ENCODE measurements at regions not wholly inside any gene's neighbourhood (a gene's known extent, or its start where the extent isn't known, plus 50 kb on each side); places are given as distances from the start of the nearest gene placed in this dataset.

DNA sequence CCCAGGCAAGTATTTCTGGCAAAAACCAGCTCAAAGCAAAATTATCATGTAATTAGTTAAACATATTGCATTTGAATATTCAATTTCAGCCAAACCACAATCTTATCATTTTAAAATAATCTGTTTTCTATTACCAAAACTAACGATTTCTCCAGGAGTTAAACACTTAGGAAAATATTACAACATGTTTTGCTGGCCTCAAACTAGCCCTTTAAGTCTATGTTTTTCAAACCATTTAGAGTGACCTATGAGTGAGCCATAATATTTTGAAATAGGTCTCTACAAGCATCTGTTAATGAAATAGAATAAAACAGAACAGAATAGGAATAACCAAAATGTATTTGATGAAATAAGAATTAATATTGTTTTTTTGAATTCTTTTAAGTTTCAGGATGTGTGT is 370.9 kb downstream of the COL12A1 start (continued):
- TF ChIP-seq, protein P1, sequence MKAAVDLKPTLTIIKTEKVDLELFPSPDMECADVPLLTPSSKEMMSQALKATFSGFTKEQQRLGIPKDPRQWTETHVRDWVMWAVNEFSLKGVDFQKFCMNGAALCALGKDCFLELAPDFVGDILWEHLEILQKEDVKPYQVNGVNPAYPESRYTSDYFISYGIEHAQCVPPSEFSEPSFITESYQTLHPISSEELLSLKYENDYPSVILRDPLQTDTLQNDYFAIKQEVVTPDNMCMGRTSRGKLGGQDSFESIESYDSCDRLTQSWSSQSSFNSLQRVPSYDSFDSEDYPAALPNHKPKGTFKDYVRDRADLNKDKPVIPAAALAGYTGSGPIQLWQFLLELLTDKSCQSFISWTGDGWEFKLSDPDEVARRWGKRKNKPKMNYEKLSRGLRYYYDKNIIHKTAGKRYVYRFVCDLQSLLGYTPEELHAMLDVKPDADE (IDR thresholded peaks at IDR 0.05) = no peak
- TF ChIP-seq EZH2 (IDR thresholded peaks at IDR 0.05; ENCODE audit: low read depth, unreplicated experiment) (no peak), POLR2AphosphoS5 (IDR thresholded peaks at IDR 0.05; ENCODE audit: low read depth) (no peak), ZNF331 (CRISPR knock-in tag; IDR thresholded peaks at IDR 0.05; ENCODE audit: low read depth) (no peak), EZH2phosphoT487 (IDR thresholded peaks at IDR 0.05; ENCODE audit: unreplicated experiment) (no peak), ZNF114 (CRISPR knock-in tag; IDR thresholded peaks at IDR 0.05) (no peak), STAT1 (IDR thresholded peaks at IDR 0.05; ENCODE audit: unreplicated experiment) (no peak), NANOG (IDR thresholded peaks at IDR 0.05; ENCODE audit: borderline replicate concordance) (no peak)
- TF ChIP-seq, protein P2, sequence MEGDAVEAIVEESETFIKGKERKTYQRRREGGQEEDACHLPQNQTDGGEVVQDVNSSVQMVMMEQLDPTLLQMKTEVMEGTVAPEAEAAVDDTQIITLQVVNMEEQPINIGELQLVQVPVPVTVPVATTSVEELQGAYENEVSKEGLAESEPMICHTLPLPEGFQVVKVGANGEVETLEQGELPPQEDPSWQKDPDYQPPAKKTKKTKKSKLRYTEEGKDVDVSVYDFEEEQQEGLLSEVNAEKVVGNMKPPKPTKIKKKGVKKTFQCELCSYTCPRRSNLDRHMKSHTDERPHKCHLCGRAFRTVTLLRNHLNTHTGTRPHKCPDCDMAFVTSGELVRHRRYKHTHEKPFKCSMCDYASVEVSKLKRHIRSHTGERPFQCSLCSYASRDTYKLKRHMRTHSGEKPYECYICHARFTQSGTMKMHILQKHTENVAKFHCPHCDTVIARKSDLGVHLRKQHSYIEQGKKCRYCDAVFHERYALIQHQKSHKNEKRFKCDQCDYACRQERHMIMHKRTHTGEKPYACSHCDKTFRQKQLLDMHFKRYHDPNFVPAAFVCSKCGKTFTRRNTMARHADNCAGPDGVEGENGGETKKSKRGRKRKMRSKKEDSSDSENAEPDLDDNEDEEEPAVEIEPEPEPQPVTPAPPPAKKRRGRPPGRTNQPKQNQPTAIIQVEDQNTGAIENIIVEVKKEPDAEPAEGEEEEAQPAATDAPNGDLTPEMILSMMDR (conservative IDR thresholded peaks at IDR 0.05; ENCODE audit: low read depth in 2 of 2) = no peak
- TF ChIP-seq, protein P3, sequence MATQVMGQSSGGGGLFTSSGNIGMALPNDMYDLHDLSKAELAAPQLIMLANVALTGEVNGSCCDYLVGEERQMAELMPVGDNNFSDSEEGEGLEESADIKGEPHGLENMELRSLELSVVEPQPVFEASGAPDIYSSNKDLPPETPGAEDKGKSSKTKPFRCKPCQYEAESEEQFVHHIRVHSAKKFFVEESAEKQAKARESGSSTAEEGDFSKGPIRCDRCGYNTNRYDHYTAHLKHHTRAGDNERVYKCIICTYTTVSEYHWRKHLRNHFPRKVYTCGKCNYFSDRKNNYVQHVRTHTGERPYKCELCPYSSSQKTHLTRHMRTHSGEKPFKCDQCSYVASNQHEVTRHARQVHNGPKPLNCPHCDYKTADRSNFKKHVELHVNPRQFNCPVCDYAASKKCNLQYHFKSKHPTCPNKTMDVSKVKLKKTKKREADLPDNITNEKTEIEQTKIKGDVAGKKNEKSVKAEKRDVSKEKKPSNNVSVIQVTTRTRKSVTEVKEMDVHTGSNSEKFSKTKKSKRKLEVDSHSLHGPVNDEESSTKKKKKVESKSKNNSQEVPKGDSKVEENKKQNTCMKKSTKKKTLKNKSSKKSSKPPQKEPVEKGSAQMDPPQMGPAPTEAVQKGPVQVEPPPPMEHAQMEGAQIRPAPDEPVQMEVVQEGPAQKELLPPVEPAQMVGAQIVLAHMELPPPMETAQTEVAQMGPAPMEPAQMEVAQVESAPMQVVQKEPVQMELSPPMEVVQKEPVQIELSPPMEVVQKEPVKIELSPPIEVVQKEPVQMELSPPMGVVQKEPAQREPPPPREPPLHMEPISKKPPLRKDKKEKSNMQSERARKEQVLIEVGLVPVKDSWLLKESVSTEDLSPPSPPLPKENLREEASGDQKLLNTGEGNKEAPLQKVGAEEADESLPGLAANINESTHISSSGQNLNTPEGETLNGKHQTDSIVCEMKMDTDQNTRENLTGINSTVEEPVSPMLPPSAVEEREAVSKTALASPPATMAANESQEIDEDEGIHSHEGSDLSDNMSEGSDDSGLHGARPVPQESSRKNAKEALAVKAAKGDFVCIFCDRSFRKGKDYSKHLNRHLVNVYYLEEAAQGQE (IDR thresholded peaks at IDR 0.05; ENCODE audit: unreplicated experiment) = no peak

DNA sequence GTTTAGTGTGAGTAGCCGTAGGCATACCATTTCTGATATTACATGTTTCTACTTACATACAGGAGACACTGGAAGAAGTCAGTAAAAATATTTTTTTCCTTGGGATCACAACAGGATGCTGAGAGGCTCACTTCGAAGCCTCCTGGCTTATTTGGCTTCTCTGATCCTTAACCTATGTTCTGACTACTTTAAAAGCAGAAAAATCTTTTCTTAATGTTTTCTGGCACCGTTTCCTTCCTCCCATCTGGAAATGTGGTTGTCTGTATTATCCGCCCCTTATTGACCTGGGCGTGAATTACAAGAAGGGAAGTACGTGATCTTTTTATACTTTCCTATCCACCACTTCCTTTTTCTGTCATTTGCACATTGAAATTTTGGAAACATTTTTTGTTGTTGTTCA is 379.6 kb downstream of the COL12A1 start:
- Histone ChIP-seq H2AFZ (no peak overlapping the region), H3K4me3 (no peak overlapping the region), H3F3A (replicated peaks; ENCODE audit: low read depth) (no peaks in the 10 kb centered on the region)
- TF ChIP-seq, protein P4, sequence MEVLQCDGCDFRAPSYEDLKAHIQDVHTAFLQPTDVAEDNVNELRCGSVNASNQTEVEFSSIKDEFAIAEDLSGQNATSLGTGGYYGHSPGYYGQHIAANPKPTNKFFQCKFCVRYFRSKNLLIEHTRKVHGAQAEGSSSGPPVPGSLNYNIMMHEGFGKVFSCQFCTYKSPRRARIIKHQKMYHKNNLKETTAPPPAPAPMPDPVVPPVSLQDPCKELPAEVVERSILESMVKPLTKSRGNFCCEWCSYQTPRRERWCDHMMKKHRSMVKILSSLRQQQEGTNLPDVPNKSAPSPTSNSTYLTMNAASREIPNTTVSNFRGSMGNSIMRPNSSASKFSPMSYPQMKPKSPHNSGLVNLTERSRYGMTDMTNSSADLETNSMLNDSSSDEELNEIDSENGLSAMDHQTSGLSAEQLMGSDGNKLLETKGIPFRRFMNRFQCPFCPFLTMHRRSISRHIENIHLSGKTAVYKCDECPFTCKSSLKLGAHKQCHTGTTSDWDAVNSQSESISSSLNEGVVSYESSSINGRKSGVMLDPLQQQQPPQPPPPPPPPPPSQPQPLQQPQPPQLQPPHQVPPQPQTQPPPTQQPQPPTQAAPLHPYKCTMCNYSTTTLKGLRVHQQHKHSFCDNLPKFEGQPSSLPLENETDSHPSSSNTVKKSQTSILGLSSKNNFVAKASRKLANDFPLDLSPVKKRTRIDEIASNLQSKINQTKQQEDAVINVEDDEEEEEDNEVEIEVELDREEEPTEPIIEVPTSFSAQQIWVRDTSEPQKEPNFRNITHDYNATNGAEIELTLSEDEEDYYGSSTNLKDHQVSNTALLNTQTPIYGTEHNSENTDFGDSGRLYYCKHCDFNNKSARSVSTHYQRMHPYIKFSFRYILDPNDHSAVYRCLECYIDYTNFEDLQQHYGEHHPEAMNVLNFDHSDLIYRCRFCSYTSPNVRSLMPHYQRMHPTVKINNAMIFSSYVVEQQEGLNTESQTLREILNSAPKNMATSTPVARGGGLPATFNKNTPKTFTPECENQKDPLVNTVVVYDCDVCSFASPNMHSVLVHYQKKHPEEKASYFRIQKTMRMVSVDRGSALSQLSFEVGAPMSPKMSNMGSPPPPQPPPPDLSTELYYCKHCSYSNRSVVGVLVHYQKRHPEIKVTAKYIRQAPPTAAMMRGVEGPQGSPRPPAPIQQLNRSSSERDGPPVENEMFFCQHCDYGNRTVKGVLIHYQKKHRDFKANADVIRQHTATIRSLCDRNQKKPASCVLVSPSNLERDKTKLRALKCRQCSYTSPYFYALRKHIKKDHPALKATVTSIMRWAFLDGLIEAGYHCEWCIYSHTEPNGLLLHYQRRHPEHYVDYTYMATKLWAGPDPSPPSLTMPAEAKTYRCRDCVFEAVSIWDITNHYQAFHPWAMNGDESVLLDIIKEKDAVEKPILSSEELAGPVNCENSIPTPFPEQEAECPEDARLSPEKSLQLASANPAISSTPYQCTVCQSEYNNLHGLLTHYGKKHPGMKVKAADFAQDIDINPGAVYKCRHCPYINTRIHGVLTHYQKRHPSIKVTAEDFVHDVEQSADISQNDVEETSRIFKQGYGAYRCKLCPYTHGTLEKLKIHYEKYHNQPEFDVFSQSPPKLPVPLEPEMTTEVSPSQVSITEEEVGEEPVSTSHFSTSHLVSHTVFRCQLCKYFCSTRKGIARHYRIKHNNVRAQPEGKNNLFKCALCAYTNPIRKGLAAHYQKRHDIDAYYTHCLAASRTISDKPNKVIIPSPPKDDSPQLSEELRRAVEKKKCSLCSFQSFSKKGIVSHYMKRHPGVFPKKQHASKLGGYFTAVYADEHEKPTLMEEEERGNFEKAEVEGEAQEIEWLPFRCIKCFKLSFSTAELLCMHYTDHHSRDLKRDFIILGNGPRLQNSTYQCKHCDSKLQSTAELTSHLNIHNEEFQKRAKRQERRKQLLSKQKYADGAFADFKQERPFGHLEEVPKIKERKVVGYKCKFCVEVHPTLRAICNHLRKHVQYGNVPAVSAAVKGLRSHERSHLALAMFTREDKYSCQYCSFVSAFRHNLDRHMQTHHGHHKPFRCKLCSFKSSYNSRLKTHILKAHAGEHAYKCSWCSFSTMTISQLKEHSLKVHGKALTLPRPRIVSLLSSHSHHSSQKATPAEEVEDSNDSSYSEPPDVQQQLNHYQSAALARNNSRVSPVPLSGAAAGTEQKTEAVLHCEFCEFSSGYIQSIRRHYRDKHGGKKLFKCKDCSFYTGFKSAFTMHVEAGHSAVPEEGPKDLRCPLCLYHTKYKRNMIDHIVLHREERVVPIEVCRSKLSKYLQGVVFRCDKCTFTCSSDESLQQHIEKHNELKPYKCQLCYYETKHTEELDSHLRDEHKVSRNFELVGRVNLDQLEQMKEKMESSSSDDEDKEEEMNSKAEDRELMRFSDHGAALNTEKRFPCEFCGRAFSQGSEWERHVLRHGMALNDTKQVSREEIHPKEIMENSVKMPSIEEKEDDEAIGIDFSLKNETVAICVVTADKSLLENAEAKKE (CRISPR knock-in tag; IDR thresholded peaks at IDR 0.05) = no peak
- TF ChIP-seq EZH2 (IDR thresholded peaks at IDR 0.05; ENCODE audit: low read depth, unreplicated experiment) = no peak
- TF ChIP-seq NANOG (IDR thresholded peaks at IDR 0.05; ENCODE audit: borderline replicate concordance) = no peak
- TF ChIP-seq STAT1 (IDR thresholded peaks at IDR 0.05; ENCODE audit: unreplicated experiment) = no peak
- no peak for TF ChIP-seq JUNB (IDR thresholded peaks at IDR 0.05; ENCODE audit: unreplicated experiment)
- TF ChIP-seq ZNF114 (CRISPR knock-in tag; IDR thresholded peaks at IDR 0.05) = no peak

More for the DNA sequence above, 379.6 kb downstream of the COL12A1 start:
- Mint-ChIP-seq H3K27me3 (ENCODE audit: insufficient read depth, low read depth, poor library complexity) (no peaks in the 10 kb centered on the region), H3K27ac (no peak overlapping the region), H3K4me3 (no peak overlapping the region), H3K9me3 (peaks cover 8% of the 10 kb centered on the region; the same call in 2 of the 3 replicates), H3K4me1 (no peaks in the 10 kb centered on the region), H3K36me3 (ENCODE audit: low read depth) (no peaks in the 10 kb centered on the region)
- no peak overlapping the region for H3K27ac ChIP-seq (ENCODE audit: low read depth)
- no peaks in the 10 kb centered on the region for H3K9me2 ChIP-seq (ENCODE audit: insufficient read depth)
- no peak for DNase-seq (ENCODE audit: low spot score)
- no peak overlapping the region for H3K4me2 ChIP-seq
- no peaks in the 10 kb centered on the region for H3K79me2 ChIP-seq (replicated peaks; ENCODE audit: insufficient read depth)
- no peak for ATAC-seq
- H3K4me1 ChIP-seq (ENCODE audit: insufficient read depth) = no peaks in the 10 kb centered on the region
- no peaks in the 10 kb centered on the region for H3K27me3 ChIP-seq (ENCODE audit: insufficient read depth)
- H3K36me3 ChIP-seq (ENCODE audit: insufficient read depth) = no peaks in the 10 kb centered on the region
- no peaks in the 10 kb centered on the region for H4K20me1 ChIP-seq (replicated peaks; ENCODE audit: insufficient read depth)

Data from GM23338 (cell line).